Breast epithelium (tissue), 3 donors: ENCODE measurements at regions not wholly inside any gene's neighbourhood (a gene's known extent, or its start where the extent isn't known, plus 50 kb on each side); places are given as distances from the start of the nearest gene placed in this dataset.

Experiments
- CTCF ChIP-seq, 3 donors: fragments of 450-650 bp; IDR thresholded peaks; one replicate each; pipeline ENCODE4 v1.5.1; 2016 to 2017; ENCODE audit warnings: antibody characterized with exemption in 3 of 3, mild to moderate bottlenecking in 3 of 3, moderate library complexity in 3 of 3
- POLR2A ChIP-seq: fragments of 450-650 bp; IDR thresholded peaks from one replicate; pipeline ENCODE4 v1.6.1; 2016; ENCODE audit warnings: antibody characterized with exemption, mild to moderate bottlenecking, moderate library complexity
- POLR2AphosphoS5 ChIP-seq, 3 donors: sonication (generic); formaldehyde crosslinking; IDR thresholded peaks; one replicate each; pipeline ENCODE4 v1.6.1; 2017; ENCODE audit warnings: antibody characterized with exemption in 3 of 3

DNA sequence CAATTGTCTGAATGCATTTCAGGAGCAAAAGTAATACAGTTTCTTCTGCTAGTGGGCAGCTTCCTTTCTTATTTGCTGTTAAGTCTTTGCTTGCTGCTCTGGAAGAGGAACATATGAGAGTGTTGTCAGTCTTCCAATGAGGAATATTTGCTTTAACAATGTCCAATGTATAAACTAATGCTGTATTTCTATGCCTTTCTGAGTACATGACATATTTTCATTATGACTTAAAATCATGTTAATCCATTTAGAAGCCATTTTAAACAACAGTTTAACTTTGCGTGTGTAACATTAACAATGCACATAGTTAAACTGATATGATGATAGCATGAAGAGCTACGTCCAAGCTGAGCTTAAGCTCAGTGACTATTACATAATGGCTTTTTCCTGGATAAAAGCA lies 933.4 kb upstream of the GHITM start:
- no peak for TF ChIP-seq CTCF (IDR thresholded peaks at IDR 0.05)
- TF ChIP-seq POLR2AphosphoS5 (IDR thresholded peaks at IDR 0.05) = no peak
- TF ChIP-seq POLR2A = no peak
